Bronchial epithelial cell (primary cell): ENCODE measurements at regions not wholly inside any gene's neighbourhood (a gene's known extent, or its start where the extent isn't known, plus 50 kb on each side); places are given as distances from the start of the nearest gene placed in this dataset.

ENCODE experiments used
- DNase-seq: peaks from one replicate; pipeline ENCODE4 v3.0.0-alpha.2; 2010; ENCODE audit warnings: low read depth
- FAIRE-seq: peaks from 2 replicates; lab custom pipeline; 2011; peaks lifted over from hg19 to GRCh38; lab: Jason Lieb, UNC
- H3K27me3 ChIP-seq: 2 replicates; pipeline ENCODE4 v1.5.1; 2011; ENCODE audit warnings: low read length; ENCODE audit not compliant: control insufficient read depth, insufficient read depth
- H3K36me3 ChIP-seq: 2 replicates; pipeline ENCODE4 v1.5.1; 2011; ENCODE audit warnings: low read length; ENCODE audit not compliant: control insufficient read depth, insufficient read depth
- H3K4me3 ChIP-seq: 2 replicates; pipeline ENCODE4 v1.5.1; 2011; ENCODE audit warnings: mild to moderate bottlenecking, low read depth, low read length, control low read depth
- CTCF ChIP-seq: IDR thresholded peaks from 2 replicates; pipeline ENCODE4 v1.5.1; 2011; ENCODE audit warnings: mild to moderate bottlenecking, moderate library complexity, low read length, control low read depth, inconsistent platforms; ENCODE audit not compliant: insufficient read depth, severe bottlenecking

DNA sequence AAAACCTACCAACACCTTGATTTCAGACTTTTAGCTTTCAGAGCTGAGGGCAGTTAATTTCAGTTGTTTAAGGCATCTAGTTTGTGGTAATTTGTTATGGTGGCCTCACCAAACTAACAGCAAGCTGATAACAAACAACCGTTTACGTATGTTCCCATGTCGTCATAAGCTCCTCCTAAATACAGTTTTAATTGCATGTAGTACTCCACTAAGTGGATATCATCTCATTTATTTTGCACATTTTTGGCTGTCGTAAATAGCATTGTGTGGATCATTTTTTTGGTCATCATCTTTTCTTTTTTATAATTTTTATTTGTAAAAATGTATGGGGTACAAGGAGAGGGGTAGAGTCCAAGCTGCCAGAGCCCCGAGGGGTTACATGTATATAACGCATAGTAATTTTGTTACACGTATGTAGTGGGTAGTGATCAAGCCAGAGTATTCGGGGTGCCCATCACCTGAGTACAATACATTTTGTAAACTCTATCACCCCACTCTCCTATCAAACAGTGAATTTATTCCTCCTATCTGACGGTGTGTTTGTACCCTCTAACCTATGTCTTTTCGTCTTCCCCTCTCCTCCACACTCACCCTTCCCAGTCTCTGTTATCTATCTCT, 89.2 kb upstream of the MYCN start:
- Histone ChIP-seq H3K36me3 (no peaks in the 10 kb centered on the region), H3K4me3 (no peak overlapping the region), H3K27me3 (no peaks in the 10 kb centered on the region)
- DNase-seq (no peak), FAIRE-seq (no peak)
- TF ChIP-seq CTCF, result no peak

GRCh38 chr2:15852811-15853210, 87.5 kb upstream of the MYCN start:
- Histone ChIP-seq H3K4me3 (no peak overlapping the region), H3K36me3 (no peaks in the 10 kb centered on the region), H3K27me3 (no peaks in the 10 kb centered on the region)
- no peak for FAIRE-seq
- TF ChIP-seq CTCF, result no peak
- DNase-seq, result no peak

DNA sequence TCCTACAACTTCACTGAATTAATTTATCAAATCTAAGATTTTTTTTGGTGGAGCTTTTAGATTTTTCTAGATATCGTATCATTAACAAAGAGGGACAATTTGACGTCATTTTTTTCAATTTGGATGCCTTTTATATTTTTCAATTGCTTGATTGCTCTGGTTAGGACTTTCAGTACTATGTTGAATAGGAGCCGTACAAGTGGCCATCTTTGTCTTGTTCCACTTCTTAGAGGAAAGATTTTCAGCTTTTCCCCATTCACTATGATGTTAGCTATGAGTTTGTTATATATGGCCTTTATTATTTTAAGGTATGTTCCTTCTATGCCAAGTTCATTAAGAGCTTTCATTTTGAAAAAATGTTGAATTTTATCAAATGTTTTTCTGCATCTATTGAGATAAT, 86.4 kb upstream of the MYCN start:
- Histone ChIP-seq H3K4me3 (no peak overlapping the region), H3K36me3 (no peaks in the 10 kb centered on the region), H3K27me3 (no peaks in the 10 kb centered on the region)
- FAIRE-seq (no peak), DNase-seq (no peak)
- TF ChIP-seq CTCF, result no peak

GRCh38 chr2:15855766-15856260, 84.5 kb upstream of the MYCN start:
- Histone ChIP-seq H3K4me3 (no peak overlapping the region), H3K27me3 (no peaks in the 10 kb centered on the region), H3K36me3 (no peaks in the 10 kb centered on the region)
- no peak for TF ChIP-seq CTCF
- DNase-seq, result no peak
- FAIRE-seq, result no peak

DNA sequence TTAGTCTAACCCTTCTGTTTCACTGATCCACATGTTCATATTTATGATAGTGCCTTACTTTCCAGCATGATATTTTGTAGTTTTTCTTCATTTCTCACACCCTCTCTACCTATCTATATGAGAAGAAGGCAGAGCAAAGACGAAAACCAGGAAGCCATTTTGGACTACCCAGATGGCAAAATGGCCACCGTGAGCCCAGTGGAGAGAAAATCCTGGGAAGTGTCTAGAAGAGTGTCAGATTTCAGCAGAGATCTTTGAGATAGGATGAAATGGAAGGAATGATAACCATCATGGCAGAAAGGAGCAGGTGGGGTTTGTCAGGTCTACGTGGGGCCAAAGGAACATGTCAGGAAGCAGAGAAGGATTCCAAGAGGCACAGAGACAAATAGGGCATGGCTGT, 84.0 kb upstream of the MYCN start:
- Histone ChIP-seq H3K36me3 (no peaks in the 10 kb centered on the region), H3K4me3 (no peak overlapping the region), H3K27me3 (no peaks in the 10 kb centered on the region)
- DNase-seq (no peak), FAIRE-seq (no peak)
- TF ChIP-seq CTCF, result no peak

- Histone ChIP-seq H3K4me3 (no peak overlapping the region), H3K36me3 (no peaks in the 10 kb centered on the region), H3K27me3 (no peaks in the 10 kb centered on the region)
- FAIRE-seq, result no peak
- TF ChIP-seq CTCF, result no peak
- no peak for DNase-seq
Observed at GRCh38 chr2:15858466-15858865, 81.9 kb upstream of the MYCN start.
